Endothelial cell of umbilical vein (primary cell): ENCODE measurements at regions not wholly inside any gene's neighbourhood (a gene's known extent, or its start where the extent isn't known, plus 50 kb on each side); places are given as distances from the start of the nearest gene placed in this dataset.

Source experiments
- BruUV-seq: library from RNA; stranded (reverse); fragments of 400-500 nt; replicated peaks from 2 replicates; lab custom pipeline; 2021; lab: Mats Ljungman, UMichigan
- CTCF ChIA-PET: fragments of 300-600, 350-600 bp; sonication (Branson Sonifier 250); formaldehyde crosslinking; loops from one replicate; lab custom pipeline; 2021; ENCODE audit warnings: antibody characterized with exemption, inconsistent platforms; lab: Charles Lee
- POLR2A ChIA-PET: fragments of 300-600, 350-600 bp; sonication (Branson Sonifier 250); formaldehyde crosslinking; loops from one replicate; lab custom pipeline; 2021; ENCODE audit warnings: antibody characterized with exemption, inconsistent platforms; lab: Charles Lee
- DNase-seq: peaks from one replicate; pipeline ENCODE4 v3.0.0-alpha.2; 2011; ENCODE audit warnings: low read depth, low spot score
- FAIRE-seq: peaks from 2 replicates; lab custom pipeline; 2011; peaks lifted over from hg19 to GRCh38; lab: Jason Lieb, UNC
- H2AFZ ChIP-seq: 2 replicates; pipeline ENCODE4 v1.6.0; 2012; ENCODE audit warnings: low read depth, low read length, control low read depth, inconsistent platforms
- H3K27ac ChIP-seq: 2 replicates; pipeline ENCODE4 v1.5.1; 2011; ENCODE audit warnings: low read depth, mild to moderate bottlenecking, control low read depth, low read length, moderate library complexity; ENCODE audit not compliant: insufficient read depth
- H3K27me3 ChIP-seq, 2 experiments: 2 replicates each; pipeline versions ENCODE4 v1.6.0 to v1.6.1; 2011; ENCODE audit warnings: low read length in 2 of 2, mixed read lengths in 1 of 2; ENCODE audit not compliant: control insufficient read depth in 2 of 2, insufficient read depth in 2 of 2
- H3K36me3 ChIP-seq, 2 experiments: 2 replicates in 1 of 2; 3 replicates in 1 of 2; pipeline ENCODE4 v1.5.1; 2011; ENCODE audit warnings: low read length in 2 of 2, mild to moderate bottlenecking in 1 of 2, moderate library complexity in 1 of 2; ENCODE audit not compliant: control insufficient read depth in 2 of 2, insufficient read depth in 2 of 2; ENCODE audit errors: extremely low read depth in 1 of 2
- H3K4me1 ChIP-seq: 3 replicates; pipeline ENCODE4 v1.5.1; 2011; ENCODE audit warnings: mild to moderate bottlenecking, low read length; ENCODE audit not compliant: control insufficient read depth, insufficient read depth; ENCODE audit errors: extremely low read depth
- H3K4me2 ChIP-seq: 2 replicates; pipeline ENCODE4 v1.6.1; 2011; ENCODE audit warnings: low read length, control low read depth, mixed read lengths; ENCODE audit not compliant: insufficient read depth
- H3K4me3 ChIP-seq, 3 experiments: fragments of 200-600 bp in 1 of 3; sonication (generic), shearing (Covaris generic) in 1 of 3; replicated peaks in 1 of 3; 2 replicates each; pipeline ENCODE4 v1.5.1; 2011 to 2016; ENCODE audit warnings: control low read depth in 3 of 3, low read length in 3 of 3, mild to moderate bottlenecking in 2 of 3, inconsistent platforms in 1 of 3, low read depth in 1 of 3, moderate library complexity in 1 of 3; ENCODE audit not compliant: insufficient read depth in 1 of 3
- H3K79me2 ChIP-seq: 2 replicates; pipeline ENCODE4 v1.6.0; 2012; ENCODE audit warnings: low read length, inconsistent platforms; ENCODE audit not compliant: control insufficient read depth, insufficient read depth
- H3K9ac ChIP-seq: replicated peaks from 2 replicates; pipeline ENCODE3; 2011; ENCODE audit warnings: low read length, control low read depth; ENCODE audit not compliant: insufficient read depth; ENCODE audit errors: extremely low read depth
- H3K9me1 ChIP-seq: replicated peaks from 3 replicates; pipeline ENCODE4 v1.6.0; 2011; ENCODE audit warnings: mild to moderate bottlenecking, low read length; ENCODE audit not compliant: control insufficient read depth, insufficient read depth; ENCODE audit errors: extremely low read depth
- H3K9me3 ChIP-seq: replicated peaks from 2 replicates; pipeline ENCODE4 v1.5.1; 2012; ENCODE audit warnings: low read length, inconsistent platforms; ENCODE audit not compliant: control insufficient read depth, insufficient read depth
- H4K20me1 ChIP-seq: replicated peaks from 2 replicates; pipeline ENCODE3; 2011; ENCODE audit warnings: mild to moderate bottlenecking, low read length; ENCODE audit not compliant: control insufficient read depth, insufficient read depth; ENCODE audit errors: extremely low read depth
- EZH2 ChIP-seq: IDR thresholded peaks from 2 replicates; pipeline ENCODE4 v1.6.1; 2012; ENCODE audit warnings: borderline replicate concordance, low read depth, mild to moderate bottlenecking, moderate library complexity, low read length, inconsistent platforms; ENCODE audit not compliant: severe bottlenecking
- FOS ChIP-seq: IDR thresholded peaks from 2 replicates; pipeline ENCODE4 v1.6.1; 2011; ENCODE audit warnings: mild to moderate bottlenecking, low read length, moderate library complexity, borderline replicate concordance; ENCODE audit not compliant: insufficient read depth
- GATA2 ChIP-seq: IDR thresholded peaks from 2 replicates; pipeline ENCODE4 v1.7.0; 2011; ENCODE audit warnings: low read depth, mild to moderate bottlenecking, moderate library complexity, mixed read lengths, low read length; ENCODE audit not compliant: insufficient read length, insufficient read depth
- JUN ChIP-seq: IDR thresholded peaks from 2 replicates; pipeline ENCODE4 v1.6.1; 2011; ENCODE audit warnings: borderline replicate concordance, low read depth; ENCODE audit not compliant: insufficient read length, insufficient read depth
- MYC ChIP-seq: IDR thresholded peaks from one replicate; pipeline ENCODE4 v1.6.1; 2011; ENCODE audit warnings: mild to moderate bottlenecking, low read depth, low read length
- POLR2A ChIP-seq: IDR thresholded peaks from 2 replicates; pipeline ENCODE4 v1.6.1; 2012; ENCODE audit warnings: low read depth, mild to moderate bottlenecking, control low read depth, low read length
- POLR2AphosphoS5 ChIP-seq: IDR thresholded peaks from 2 replicates; pipeline ENCODE4 v1.6.1; 2012; ENCODE audit warnings: low read depth, mild to moderate bottlenecking, control low read depth, low read length, moderate library complexity; ENCODE audit not compliant: insufficient read depth
- dilution Hi-C: fragments of 300-500 bp; cut with MboI; formaldehyde crosslinking; loops from one replicate; pipeline ENCODE4 v1.15.0; 2019; ENCODE audit warnings: low sequenced_read_pairs; ENCODE audit not compliant: extremely low pct_ligation_motif_present
- intact Hi-C: fragments of 100-400 bp; cut with micrococcal nuclease; formaldehyde crosslinking; loops from one replicate; pipeline ENCODE4 v1.10.0; 2022
- TF ChIP-seq, protein P1 (sequence below), 2 donors: IDR thresholded peaks; 1 replicate in 1 of 2; 2 replicates in 1 of 2; pipeline ENCODE4 v1.5.1; 2011; ENCODE audit warnings: low read length in 2 of 2, mild to moderate bottlenecking in 2 of 2, moderate library complexity in 2 of 2, control low read depth in 1 of 2, inconsistent platforms in 1 of 2, low read depth in 1 of 2; ENCODE audit not compliant: insufficient read depth in 1 of 2; ENCODE audit errors: extremely low read depth in 1 of 2
- TF ChIP-seq, protein P2 (sequence below): IDR thresholded peaks from 2 replicates; pipeline ENCODE4 v1.6.1; 2011; ENCODE audit not compliant: insufficient read depth, insufficient read length

DNA sequence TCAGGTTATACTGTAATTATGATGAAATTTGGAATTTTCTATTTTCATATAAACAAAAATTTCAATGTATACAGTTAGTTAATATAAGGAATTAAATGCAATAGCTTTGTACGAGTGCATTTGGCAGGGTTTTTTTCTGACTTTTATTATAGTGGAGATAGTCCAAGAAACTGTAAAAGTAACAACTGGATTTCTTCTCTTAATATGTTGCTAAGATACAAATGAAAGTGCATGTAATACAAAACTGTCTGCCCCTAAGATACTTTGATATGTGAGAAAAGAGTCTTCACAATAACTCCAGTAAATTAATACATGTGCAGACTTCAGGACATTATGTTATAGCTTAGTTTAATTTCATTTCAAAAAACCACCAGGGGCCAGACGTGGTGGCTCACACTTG is 721.4 kb downstream of the CBLN4 start:
- Histone ChIP-seq H3K9me1 (no peaks in the 10 kb centered on the region), H4K20me1 (no peaks in the 10 kb centered on the region), H3K9me3 (peaks cover 5% of the 10 kb centered on the region), H3K4me2 (no peak overlapping the region), H3K36me3 (no peaks in the 10 kb centered on the region), H3K79me2 (no peaks in the 10 kb centered on the region), H3K27ac (no peak overlapping the region), H3K27me3 (no peaks in the 10 kb centered on the region), H3K4me1 (no peaks in the 10 kb centered on the region), H3K4me3 (no peak overlapping the region), H3K9ac (no peak overlapping the region), H2AFZ (no peak overlapping the region)
- FAIRE-seq = no peak
- CTCF ChIA-PET = no interaction called here
- TF ChIP-seq EZH2 (no peak), GATA2 (no peak), MYC (no peak), POLR2A (no peak), POLR2AphosphoS5 (no peak), FOS (no peak), JUN (no peak)
- TF ChIP-seq, protein P1, sequence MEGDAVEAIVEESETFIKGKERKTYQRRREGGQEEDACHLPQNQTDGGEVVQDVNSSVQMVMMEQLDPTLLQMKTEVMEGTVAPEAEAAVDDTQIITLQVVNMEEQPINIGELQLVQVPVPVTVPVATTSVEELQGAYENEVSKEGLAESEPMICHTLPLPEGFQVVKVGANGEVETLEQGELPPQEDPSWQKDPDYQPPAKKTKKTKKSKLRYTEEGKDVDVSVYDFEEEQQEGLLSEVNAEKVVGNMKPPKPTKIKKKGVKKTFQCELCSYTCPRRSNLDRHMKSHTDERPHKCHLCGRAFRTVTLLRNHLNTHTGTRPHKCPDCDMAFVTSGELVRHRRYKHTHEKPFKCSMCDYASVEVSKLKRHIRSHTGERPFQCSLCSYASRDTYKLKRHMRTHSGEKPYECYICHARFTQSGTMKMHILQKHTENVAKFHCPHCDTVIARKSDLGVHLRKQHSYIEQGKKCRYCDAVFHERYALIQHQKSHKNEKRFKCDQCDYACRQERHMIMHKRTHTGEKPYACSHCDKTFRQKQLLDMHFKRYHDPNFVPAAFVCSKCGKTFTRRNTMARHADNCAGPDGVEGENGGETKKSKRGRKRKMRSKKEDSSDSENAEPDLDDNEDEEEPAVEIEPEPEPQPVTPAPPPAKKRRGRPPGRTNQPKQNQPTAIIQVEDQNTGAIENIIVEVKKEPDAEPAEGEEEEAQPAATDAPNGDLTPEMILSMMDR (IDR thresholded peaks at IDR 0.05; ENCODE audit: extremely low read depth in 1 of 2, insufficient read depth in 1 of 2, low read depth in 1 of 2, low read length in 2 of 2) = no peak
- TF ChIP-seq, protein P2, sequence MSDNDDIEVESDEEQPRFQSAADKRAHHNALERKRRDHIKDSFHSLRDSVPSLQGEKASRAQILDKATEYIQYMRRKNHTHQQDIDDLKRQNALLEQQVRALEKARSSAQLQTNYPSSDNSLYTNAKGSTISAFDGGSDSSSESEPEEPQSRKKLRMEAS = no peak
- intact Hi-C loops = no loop called here
- no peak for DNase-seq
- dilution Hi-C loops = no loop called here
- BruUV-seq = no TSS peak
- POLR2A ChIA-PET = no interaction called here
